HPDE6-E6E7 (cell line): ENCODE measurements at regions not wholly inside any gene's neighbourhood (a gene's known extent, or its start where the extent isn't known, plus 50 kb on each side); places are given as distances from the start of the nearest gene placed in this dataset.

Experiments used
- DNase-seq: peaks from one replicate; pipeline ENCODE4 v3.0.0; 2011; ENCODE audit warnings: missing footprints; ENCODE audit errors: extremely low spot score

GRCh38 chr4:57689693-57690205, 579.6 kb upstream of the IGFBP7 start:
- no peak for DNase-seq

GRCh38 chr4:57682275-57682674, 572.1 kb upstream of the IGFBP7 start:
- no peak for DNase-seq

- DNase-seq: no peak
Measured at GRCh38 chr4:57679969-57680368, 569.8 kb upstream of the IGFBP7 start.

- no peak for DNase-seq
Measured at GRCh38 chr4:57676394-57676793, 566.2 kb upstream of the IGFBP7 start.

GRCh38 chr4:57672846-57673433, 562.8 kb upstream of the IGFBP7 start:
- no peak for DNase-seq

GRCh38 chr4:57668621-57669020, 558.4 kb upstream of the IGFBP7 start:
- DNase-seq: no peak

GRCh38 chr4:57665806-57666205, 555.6 kb upstream of the IGFBP7 start:
- no peak for DNase-seq

GRCh38 chr4:57661517-57662090, 551.4 kb upstream of the IGFBP7 start:
- no peak for DNase-seq

GRCh38 chr4:57658673-57659072, 548.5 kb upstream of the IGFBP7 start:
- DNase-seq: no peak

- no peak for DNase-seq
Measured at GRCh38 chr4:57658188-57658587, 548.0 kb upstream of the IGFBP7 start.

GRCh38 chr4:57655342-57655741, 545.2 kb upstream of the IGFBP7 start:
- no peak for DNase-seq

- DNase-seq: no peak
Measured at GRCh38 chr4:57652779-57653178, 542.6 kb upstream of the IGFBP7 start.

- no peak for DNase-seq
Measured at GRCh38 chr4:57640391-57641100, 530.4 kb upstream of the IGFBP7 start.

- no peak for DNase-seq
Measured at GRCh38 chr4:57639561-57640382, 529.6 kb upstream of the IGFBP7 start.

GRCh38 chr4:57635910-57636309, 525.7 kb upstream of the IGFBP7 start:
- no peak for DNase-seq

GRCh38 chr4:57633212-57633859, 523.2 kb upstream of the IGFBP7 start:
- DNase-seq: no peak

GRCh38 chr4:57632564-57632963, 522.4 kb upstream of the IGFBP7 start:
- no peak for DNase-seq

GRCh38 chr4:57631147-57631546, 521.0 kb upstream of the IGFBP7 start:
- no peak for DNase-seq

GRCh38 chr4:57628004-57628403, 517.8 kb upstream of the IGFBP7 start:
- DNase-seq: no peak

GRCh38 chr4:57614257-57614932, 504.2 kb upstream of the IGFBP7 start:
- DNase-seq: no peak

GRCh38 chr4:57612279-57612678, 502.1 kb upstream of the IGFBP7 start:
- no peak for DNase-seq
